AML-193 (cell line): ENCODE measurements at regions not wholly inside any gene's neighbourhood (a gene's known extent, or its start where the extent isn't known, plus 50 kb on each side); places are given as distances from the start of the nearest gene placed in this dataset.
A peak's percentile ranks its signal among the peaks of the same experiment; 100 is the strongest.

ENCODE experiments used
- DNase-seq, 2 experiments: peaks; one replicate each; lab custom pipeline; 2025; lab: John Stamatoyannopoulos, UW

GRCh38 chr3:154976072-154976983 lies 103.8 kb upstream of the MME start:
- no peak for DNase-seq

DNA sequence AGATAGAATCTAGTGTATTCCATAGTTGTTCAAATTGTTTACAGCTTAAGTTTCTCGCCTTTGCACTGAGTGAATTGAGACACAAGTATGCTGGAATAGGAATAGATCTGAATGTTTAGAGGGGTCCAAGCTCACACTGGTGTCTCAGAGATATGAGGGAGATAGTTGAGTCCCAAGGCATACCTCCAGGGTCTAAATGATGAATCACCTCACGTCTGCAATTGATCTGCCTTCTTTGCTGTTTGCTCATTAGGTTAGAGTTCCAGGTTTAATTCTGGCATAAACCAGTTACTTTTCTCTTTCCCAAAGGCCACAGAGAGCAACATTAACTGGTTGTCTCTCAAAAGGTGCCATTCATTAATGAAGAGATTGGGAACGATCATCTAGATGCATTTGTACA lies 106.3 kb upstream of the MME start:
- DNase-seq: no peak

- DNase-seq: no peak
Observed at GRCh38 chr3:154972951-154973350, 107.2 kb upstream of the MME start.

- peak; percentile 71 to 80 for DNase-seq
Observed at GRCh38 chr3:154971771-154972326, 108.3 kb upstream of the MME start.

DNA sequence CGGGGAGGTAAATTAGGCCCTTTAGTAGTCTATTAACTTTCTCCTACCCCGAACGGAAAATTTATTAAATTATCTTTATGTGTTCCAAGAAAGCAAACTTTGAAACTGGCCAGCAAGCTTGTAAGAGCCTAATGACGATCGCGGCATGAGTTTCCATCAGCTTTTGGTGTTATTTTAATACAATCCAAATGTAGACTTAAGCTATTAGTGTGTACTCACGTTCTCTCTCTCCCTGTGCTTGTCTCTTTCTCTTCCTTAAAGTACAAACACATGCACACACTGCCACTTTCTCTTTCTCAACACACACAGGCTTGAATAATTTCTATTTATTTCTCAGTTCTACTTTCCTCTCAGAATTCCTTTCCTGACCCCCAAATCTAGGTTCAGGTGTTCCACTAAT lies 108.8 kb upstream of the MME start:
- DNase-seq: peak in 1 of 2 experiments; percentile 33

DNA sequence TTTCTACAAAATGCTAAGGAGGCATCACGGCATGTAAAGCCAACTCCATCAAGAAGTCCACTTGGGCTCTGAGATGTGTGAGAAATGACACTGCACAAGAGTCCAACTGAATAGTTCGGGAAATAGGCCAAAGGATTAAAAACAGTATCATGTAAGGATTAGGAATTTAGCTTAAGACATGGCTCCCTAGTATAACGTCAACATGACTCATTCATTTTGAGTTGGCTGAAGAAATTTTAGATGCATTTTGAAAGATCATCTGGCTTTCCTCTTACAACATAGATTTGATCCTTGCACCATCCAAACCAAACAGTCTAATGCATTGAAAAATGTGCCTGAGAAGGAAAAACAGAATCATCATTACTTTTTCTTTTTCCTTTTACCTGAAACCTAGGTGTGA lies 109.3 kb upstream of the MME start:
- peak; percentile 91 to 93 for DNase-seq

GRCh38 chr3:154969366-154969765 lies 110.8 kb upstream of the MME start:
- DNase-seq: no peak

DNA sequence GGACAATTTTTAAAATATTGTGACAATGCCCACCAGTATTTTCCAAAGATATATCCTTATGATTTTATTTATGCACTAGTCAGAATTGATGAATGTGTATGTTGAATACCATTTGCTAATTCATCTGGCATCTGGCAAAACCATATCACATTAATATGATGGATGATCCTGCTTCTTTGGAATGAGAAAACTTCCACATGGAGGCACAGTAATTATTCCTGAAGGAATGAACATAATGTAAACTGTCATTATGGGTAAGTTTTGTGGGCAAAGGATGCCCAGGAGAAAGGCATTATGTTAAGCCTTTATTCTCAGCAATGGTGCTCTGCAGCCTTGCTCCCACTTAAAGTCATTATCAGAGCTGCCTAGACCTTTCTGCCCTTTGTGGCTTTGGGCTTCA lies 113.0 kb upstream of the MME start:
- no peak for DNase-seq

DNA sequence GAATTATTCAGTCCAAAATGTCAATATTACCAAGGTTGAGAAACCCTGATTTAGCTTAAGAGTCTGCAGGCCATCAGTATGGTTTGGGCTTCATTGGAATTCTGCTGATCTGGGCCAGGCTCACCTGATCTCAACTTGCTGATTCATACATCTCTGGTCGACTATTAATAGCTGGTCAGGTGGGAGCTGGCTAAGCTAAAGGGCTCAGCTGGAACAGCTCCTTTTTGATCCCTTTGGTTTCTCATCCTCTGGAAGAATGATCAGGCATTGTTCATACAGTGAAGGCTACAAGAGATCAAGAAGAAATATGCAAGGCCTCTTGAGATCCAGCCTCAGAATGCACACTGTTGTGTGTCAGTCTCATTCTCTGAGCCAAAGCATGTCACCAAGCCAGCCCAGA lies 123.3 kb upstream of the MME start:
- no peak for DNase-seq

DNA sequence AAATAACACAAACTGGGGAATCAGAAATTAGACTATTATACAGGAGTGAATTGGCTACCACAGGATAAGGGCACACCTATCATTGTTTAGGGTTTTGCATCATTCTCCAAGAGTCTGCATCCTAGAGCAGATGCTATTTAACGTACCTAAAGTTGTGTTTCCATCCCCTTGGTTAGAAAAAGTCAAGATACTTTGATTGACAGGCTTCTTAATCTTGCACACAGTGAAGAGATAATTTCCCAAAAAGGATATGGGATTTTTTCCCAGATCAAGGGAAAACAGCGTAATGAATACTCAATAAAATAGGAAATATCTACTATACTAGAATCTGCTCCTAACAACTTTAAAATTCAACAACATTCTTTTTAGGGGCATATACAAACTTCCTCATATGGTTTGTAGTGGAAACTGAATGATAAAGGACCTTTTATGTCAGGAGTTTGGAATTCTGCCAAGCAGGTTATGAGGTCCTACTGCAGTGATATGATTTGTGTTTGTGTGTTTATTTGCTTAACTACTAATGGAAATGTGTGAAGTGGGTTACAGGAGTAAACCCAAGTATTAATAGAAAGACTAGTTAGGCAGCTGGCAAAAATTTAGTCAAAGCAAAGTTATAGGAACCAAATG lies 124.1 kb upstream of the MME start:
- DNase-seq: no peak

DNA sequence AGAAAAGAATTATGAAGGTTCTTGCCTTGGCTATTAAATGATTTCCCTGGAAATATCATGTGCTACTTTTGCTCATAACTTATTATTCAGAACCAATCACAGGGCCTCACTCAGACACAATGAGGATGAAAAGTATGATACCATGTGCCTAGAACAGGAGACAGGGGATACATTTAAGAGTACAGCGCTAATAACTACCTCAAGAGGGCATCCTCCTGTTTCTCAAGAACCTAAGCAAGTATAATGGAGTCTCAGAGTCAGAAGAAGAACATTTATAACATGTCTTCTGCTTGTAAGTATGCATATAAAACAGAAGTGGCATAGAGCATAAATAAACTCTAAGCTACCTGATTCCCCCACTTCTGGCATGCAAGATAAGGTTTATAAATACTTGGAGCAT lies 125.4 kb upstream of the MME start:
- peak; percentile 80 to 85 for DNase-seq

DNA sequence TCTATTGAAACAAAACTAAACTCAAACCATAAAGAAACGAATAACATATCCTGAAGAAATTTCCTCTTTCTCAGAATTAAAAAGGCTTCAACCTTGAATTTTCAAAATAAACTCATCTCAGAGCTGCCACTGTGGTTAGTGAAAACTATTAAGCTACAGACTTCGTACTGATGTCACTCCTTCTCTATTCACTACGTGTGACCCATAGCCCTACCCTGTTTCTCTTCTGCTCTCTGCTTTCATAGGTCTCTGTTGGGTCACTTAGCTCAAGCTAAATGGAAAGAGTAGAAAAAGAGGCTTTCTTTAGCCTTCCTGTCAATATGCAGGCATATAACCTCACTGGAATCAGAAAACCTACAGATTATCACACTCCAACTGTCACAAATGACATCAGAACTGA lies 126.6 kb upstream of the MME start:
- DNase-seq: no peak

DNA sequence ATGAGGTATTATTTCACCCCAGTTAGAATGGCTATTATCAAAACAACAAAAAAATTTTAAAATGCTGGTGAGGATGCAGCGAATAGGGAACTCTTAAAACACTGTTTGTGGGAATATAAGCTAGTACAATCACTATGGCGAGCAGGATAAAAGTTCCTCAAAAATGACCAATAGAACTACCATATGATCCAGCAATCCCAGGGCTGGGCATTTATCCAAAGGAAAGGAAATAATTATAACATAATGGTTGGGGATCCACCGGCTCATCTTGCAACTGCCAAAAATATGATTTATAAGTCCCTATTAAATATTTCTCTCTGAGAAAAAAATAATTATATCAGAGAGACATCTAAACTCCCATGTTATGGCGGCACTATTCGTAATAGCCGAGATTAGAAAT lies 127.6 kb upstream of the MME start:
- no peak for DNase-seq

- no peak for DNase-seq
Observed at GRCh38 chr3:154943981-154944380, 136.1 kb upstream of the MME start.

DNA sequence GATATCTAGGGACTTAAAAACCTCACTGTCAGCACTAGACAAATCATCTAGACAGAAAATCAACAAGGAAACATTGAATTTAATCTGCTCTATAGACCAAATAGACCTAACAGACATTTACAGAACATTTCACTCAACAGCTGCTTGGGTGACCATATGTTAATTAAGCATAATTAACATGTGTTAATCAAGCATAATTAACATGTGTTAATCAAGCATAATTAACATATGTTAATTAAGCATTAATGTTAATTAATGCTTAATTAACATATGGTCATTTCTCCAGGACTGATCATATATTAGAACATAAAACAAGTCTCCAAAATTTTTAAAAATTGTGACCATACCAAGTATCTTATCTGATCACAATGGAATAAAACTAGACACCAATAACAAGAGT lies 137.3 kb upstream of the MME start:
- no peak for DNase-seq

DNA sequence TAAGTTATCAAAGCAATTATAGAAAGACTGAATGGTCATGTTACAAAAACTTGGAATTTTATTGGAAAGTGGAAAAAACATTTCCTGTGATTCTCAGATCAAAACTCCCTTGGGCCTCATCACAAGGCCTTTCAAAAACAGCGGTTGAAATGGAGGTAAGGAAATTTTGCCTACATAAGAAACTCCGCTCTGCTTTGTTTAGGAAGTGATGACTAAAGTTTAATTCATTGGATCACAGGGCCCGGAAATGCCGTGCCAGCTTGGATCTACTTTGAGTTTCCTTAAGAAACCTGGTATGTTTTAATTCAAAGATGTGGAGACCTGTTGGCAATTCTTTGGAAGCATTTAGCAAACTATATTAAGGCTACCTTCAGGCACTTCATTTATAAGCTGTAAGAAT lies 143.9 kb upstream of the MME start:
- no peak for DNase-seq

DNA sequence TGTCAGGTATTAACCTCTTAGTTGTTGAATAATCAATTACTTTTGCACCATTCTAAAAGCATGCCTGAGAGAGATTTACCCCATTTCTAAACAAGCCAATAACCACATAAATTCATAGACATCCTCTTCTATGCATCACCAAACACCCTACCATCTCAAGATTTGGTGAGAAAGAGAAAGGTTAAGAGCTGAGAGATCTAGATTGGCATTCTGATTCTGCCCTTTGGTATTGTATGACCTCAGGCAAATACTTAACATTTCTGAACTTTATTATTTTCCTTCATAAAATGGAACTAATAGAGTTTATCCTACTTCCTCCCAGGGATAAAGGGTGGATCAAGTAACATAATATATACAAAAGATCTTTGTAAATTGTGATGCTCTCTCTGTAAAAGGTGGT lies 146.5 kb upstream of the MME start:
- no peak for DNase-seq

GRCh38 chr3:154932633-154933032 lies 147.5 kb upstream of the MME start:
- no peak for DNase-seq

DNA sequence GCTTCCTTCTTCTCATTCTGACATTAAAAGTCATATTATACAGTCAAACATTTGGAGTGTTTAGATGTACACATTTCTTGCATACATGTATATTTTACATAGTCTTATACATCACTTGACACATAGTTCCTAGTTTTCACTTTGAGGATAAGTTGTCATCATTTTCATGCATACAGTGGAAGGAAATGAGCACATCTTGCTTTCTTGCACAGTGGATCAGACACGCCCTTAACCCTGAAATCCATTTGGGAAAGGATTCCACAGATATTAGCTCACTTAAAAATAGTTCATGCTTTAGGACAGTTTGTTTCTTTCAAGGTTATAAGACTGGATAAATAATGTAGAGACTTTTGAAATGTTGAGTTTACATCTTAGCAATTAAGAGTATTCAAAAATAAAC lies 148.6 kb upstream of the MME start:
- DNase-seq: no peak

DNA sequence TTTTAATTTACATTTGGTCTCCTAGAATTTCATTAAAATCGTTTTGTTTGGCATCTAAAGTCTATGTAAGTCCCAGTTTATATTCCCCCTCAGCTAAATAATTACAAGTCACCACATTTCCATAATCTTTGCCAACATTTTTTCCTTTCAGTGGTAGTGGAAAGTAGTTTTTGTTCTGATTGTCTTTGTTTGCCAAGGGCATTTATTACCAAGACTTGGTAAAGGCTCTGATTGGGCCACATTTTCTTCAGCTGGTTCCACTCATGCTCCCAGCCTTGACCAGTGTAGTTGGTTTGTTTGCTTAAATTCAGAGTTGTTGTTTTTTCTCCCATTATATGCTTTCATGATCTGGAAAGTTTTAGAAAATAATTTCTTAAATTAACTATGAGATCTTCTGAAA lies 153.4 kb upstream of the MME start:
- no peak for DNase-seq

GRCh38 chr3:154921351-154921750 lies 158.8 kb upstream of the MME start:
- DNase-seq: no peak

DNA sequence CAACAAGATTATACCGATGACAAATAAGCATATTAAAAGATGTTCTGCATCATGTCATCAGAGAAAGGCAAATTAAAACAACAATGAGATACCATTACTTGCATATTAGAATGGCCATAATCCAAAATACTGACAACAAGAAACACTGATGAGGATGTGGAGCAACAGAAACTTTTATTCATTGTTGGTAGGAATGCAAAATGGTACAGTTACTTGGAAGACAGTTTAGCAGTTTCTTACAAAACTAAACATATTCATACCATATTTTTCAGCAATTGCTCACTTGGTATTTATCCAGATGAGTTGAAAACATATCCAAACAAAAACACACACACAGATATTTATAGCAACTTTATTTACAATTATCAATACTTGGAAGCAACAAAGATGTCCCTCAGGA lies 160.9 kb upstream of the MME start:
- no peak for DNase-seq

DNA sequence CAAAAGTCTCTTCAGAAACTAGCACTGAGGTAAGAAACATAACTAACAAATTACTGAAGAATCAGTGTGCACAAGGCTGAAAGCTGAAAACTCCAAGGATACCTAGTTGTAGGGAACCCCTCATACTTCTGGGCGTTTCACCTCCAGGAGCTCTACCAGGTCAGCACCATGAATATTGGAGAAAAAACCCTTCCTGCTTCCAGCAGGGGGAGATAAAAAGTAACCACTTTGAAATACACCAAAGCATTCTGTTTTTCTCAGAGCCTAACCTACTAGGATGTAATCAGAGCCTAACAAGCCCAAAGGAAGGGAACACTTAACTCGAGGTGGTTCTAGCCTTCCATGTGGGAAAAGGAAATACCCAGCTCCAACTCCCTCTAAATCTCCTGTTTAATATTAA lies 175.8 kb upstream of the MME start:
- peak; percentile 24 to 30 for DNase-seq
